ENCODE measurements at regions not wholly inside any gene's neighbourhood (a gene's known extent, or its start where the extent isn't known, plus 50 kb on each side); places are given as distances from the start of the nearest gene placed in this dataset.

DNA sequence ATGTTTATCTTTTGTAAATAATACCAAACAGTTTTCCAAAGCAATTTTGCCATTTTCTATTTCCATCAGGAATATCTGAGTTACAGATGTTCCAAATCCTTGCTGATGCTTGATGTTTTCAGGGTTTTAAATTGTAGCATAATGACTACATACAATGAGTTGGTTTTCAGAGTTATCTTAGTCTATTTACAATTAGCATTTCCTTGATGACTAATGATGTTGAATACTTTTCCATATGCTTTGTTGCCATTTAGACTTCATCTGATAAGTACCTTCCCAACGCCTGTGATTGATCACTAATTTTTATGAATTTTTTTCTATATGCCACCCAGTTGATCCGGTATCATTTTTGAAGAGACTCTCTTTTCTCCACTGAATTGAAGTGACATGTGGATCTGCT, 102.3 kb downstream of the SLC25A46 start:
- Histone ChIP-seq H3K4me3 (ENCODE audit: low read depth in 1 of 2, low read length in 2 of 2) (no peak overlapping the region), H3K27ac (ENCODE audit: low read length) (no peak overlapping the region), H3K9me3 (ENCODE audit: control insufficient read depth in 1 of 2, low read length in 2 of 2) (no peaks in the 10 kb centered on the region), H3K4me1 (ENCODE audit: control insufficient read depth in 1 of 2, insufficient read depth in 2 of 2, low read length in 2 of 2) (peaks cover 0 to 21% of the 10 kb centered on the region in 2 donors), H3K27me3 (ENCODE audit: low read depth, low read length) (no peaks in the 10 kb centered on the region), H3K36me3 (ENCODE audit: control insufficient read depth in 1 of 2, insufficient read depth in 2 of 2, low read length in 2 of 2) (no peaks in the 10 kb centered on the region)

GRCh38 chr5:110842948-110843347, 104.1 kb downstream of the SLC25A46 start:
- no peaks in the 10 kb centered on the region for H3K27me3 ChIP-seq (ENCODE audit: low read depth, low read length)
- H3K27ac ChIP-seq (ENCODE audit: low read length), result no peak overlapping the region
- peaks cover 0 to 14% of the 10 kb centered on the region in 2 donors for H3K4me1 ChIP-seq (ENCODE audit: control insufficient read depth in 1 of 2, insufficient read depth in 2 of 2, low read length in 2 of 2)
- no peaks in the 10 kb centered on the region for H3K9me3 ChIP-seq (ENCODE audit: control insufficient read depth in 1 of 2, low read length in 2 of 2)
- no peak overlapping the region for H3K4me3 ChIP-seq (ENCODE audit: low read depth in 1 of 2, low read length in 2 of 2)
- no peaks in the 10 kb centered on the region for H3K36me3 ChIP-seq (ENCODE audit: control insufficient read depth in 1 of 2, insufficient read depth in 2 of 2, low read length in 2 of 2)

DNA sequence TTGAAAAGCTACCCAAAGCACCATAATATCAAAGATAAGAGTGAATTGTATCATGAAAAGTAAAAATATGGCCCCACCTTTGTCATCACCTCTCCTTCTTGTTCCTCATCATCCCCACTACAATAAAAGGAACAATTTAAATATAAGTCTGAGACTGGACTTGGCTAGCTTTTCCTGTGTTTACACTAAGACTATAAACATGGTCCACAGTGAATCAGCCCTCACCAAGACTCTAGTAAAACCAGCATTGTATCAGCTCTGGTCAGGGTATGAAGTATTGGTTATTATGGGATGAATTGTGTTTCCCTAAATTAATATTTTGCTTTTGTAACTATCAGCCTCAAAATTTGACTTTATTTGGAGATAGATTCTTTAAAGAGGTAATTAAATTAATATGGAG, 105.4 kb downstream of the SLC25A46 start:
- H3K27ac ChIP-seq (ENCODE audit: low read length), result no peak overlapping the region
- H3K4me3 ChIP-seq (ENCODE audit: low read depth in 1 of 2, low read length in 2 of 2), result no peak overlapping the region
- peaks cover 3% of the 10 kb centered on the region in 2 donors for H3K9me3 ChIP-seq (ENCODE audit: control insufficient read depth in 1 of 2, low read length in 2 of 2)
- H3K36me3 ChIP-seq (ENCODE audit: control insufficient read depth in 1 of 2, insufficient read depth in 2 of 2, low read length in 2 of 2), result no peaks in the 10 kb centered on the region
- H3K27me3 ChIP-seq (ENCODE audit: low read depth, low read length), result no peaks in the 10 kb centered on the region
- peaks cover 0 to 8% of the 10 kb centered on the region in 2 donors for H3K4me1 ChIP-seq (ENCODE audit: control insufficient read depth in 1 of 2, insufficient read depth in 2 of 2, low read length in 2 of 2)

- Histone ChIP-seq H3K36me3 (ENCODE audit: control insufficient read depth in 1 of 2, insufficient read depth in 2 of 2, low read length in 2 of 2) (no peaks in the 10 kb centered on the region), H3K27me3 (ENCODE audit: low read depth, low read length) (no peaks in the 10 kb centered on the region), H3K27ac (ENCODE audit: low read length) (no peak overlapping the region), H3K4me1 (ENCODE audit: control insufficient read depth in 1 of 2, insufficient read depth in 2 of 2, low read length in 2 of 2) (no peaks in the 10 kb centered on the region), H3K9me3 (ENCODE audit: control insufficient read depth in 1 of 2, low read length in 2 of 2) (peaks cover 3% of the 10 kb centered on the region in 2 donors), H3K4me3 (ENCODE audit: low read depth in 1 of 2, low read length in 2 of 2) (no peak overlapping the region)
These were observed 107.7 kb downstream of the SLC25A46 start for GRCh38 chr5:110846398-110847001.

DNA sequence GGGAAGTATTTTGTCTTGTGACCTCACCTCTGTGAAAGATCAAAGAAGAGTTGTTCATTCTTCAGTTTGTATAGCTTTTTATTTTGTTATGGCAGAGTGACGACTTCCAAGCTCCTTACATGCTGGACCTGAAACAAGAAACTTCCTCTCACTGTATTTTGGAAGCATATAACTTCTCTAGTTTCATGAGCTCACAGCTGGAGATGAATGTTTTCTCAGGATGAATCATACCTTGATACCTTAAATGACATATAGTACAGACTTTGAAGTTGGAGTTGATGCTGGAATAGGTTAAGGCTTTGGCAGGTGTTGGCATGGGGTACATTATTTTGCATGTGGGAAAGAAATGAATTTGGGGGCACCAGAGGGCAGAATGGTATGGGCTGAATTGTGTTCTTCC, 112.5 kb downstream of the SLC25A46 start:
- H3K36me3 ChIP-seq (ENCODE audit: control insufficient read depth in 1 of 2, insufficient read depth in 2 of 2, low read length in 2 of 2), result no peaks in the 10 kb centered on the region
- H3K4me1 ChIP-seq (ENCODE audit: control insufficient read depth in 1 of 2, insufficient read depth in 2 of 2, low read length in 2 of 2), result no peaks in the 10 kb centered on the region
- H3K9me3 ChIP-seq (ENCODE audit: control insufficient read depth in 1 of 2, low read length in 2 of 2), result peaks cover 3% of the 10 kb centered on the region in 2 donors
- no peak overlapping the region for H3K4me3 ChIP-seq (ENCODE audit: low read depth in 1 of 2, low read length in 2 of 2)
- H3K27me3 ChIP-seq (ENCODE audit: low read depth, low read length), result no peaks in the 10 kb centered on the region
- H3K27ac ChIP-seq (ENCODE audit: low read length), result no peak overlapping the region

- no peaks in the 10 kb centered on the region for H3K36me3 ChIP-seq (ENCODE audit: control insufficient read depth in 1 of 2, insufficient read depth in 2 of 2, low read length in 2 of 2)
- peaks cover 3% of the 10 kb centered on the region in 2 donors for H3K9me3 ChIP-seq (ENCODE audit: control insufficient read depth in 1 of 2, low read length in 2 of 2)
- H3K27me3 ChIP-seq (ENCODE audit: low read depth, low read length), result no peaks in the 10 kb centered on the region
- no peak overlapping the region for H3K27ac ChIP-seq (ENCODE audit: low read length)
- H3K4me3 ChIP-seq (ENCODE audit: low read depth in 1 of 2, low read length in 2 of 2), result no peak overlapping the region
- no peaks in the 10 kb centered on the region for H3K4me1 ChIP-seq (ENCODE audit: control insufficient read depth in 1 of 2, insufficient read depth in 2 of 2, low read length in 2 of 2)
These were observed 113.2 kb downstream of the SLC25A46 start for GRCh38 chr5:110852053-110852452.

DNA sequence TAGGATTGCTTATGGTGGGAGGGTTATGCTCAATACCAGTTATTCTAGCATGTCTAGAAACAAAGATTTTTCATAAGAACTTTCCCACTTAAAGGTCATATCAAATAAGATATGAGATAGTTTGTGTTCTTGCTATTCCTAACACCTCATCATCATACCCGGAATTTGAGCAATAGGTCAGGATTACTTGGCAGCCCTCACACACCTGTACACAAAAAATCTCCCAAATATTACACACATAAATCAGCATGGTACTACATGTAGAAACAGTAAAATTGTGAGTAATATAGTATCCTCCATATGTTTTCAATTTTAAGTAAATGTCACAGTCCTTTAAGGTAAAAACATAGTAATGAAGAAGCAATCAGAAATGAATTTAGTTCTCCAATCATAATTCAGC, 113.7 kb downstream of the SLC25A46 start:
- no peaks in the 10 kb centered on the region for H3K27me3 ChIP-seq (ENCODE audit: low read depth, low read length)
- H3K4me1 ChIP-seq (ENCODE audit: control insufficient read depth in 1 of 2, insufficient read depth in 2 of 2, low read length in 2 of 2), result no peaks in the 10 kb centered on the region
- H3K27ac ChIP-seq (ENCODE audit: low read length), result no peak overlapping the region
- no peak overlapping the region for H3K4me3 ChIP-seq (ENCODE audit: low read depth in 1 of 2, low read length in 2 of 2)
- H3K9me3 ChIP-seq (ENCODE audit: control insufficient read depth in 1 of 2, low read length in 2 of 2), result peaks cover 3% of the 10 kb centered on the region in 2 donors
- H3K36me3 ChIP-seq (ENCODE audit: control insufficient read depth in 1 of 2, insufficient read depth in 2 of 2, low read length in 2 of 2), result no peaks in the 10 kb centered on the region

GRCh38 chr5:110853267-110853666, 114.5 kb downstream of the SLC25A46 start:
- Histone ChIP-seq H3K27me3 (ENCODE audit: low read depth, low read length) (no peaks in the 10 kb centered on the region), H3K27ac (ENCODE audit: low read length) (no peak overlapping the region), H3K36me3 (ENCODE audit: control insufficient read depth in 1 of 2, insufficient read depth in 2 of 2, low read length in 2 of 2) (no peaks in the 10 kb centered on the region), H3K9me3 (ENCODE audit: control insufficient read depth in 1 of 2, low read length in 2 of 2) (peaks cover under 1 to 3% of the 10 kb centered on the region in 2 donors), H3K4me3 (ENCODE audit: low read depth in 1 of 2, low read length in 2 of 2) (no peak overlapping the region), H3K4me1 (ENCODE audit: control insufficient read depth in 1 of 2, insufficient read depth in 2 of 2, low read length in 2 of 2) (no peaks in the 10 kb centered on the region)

DNA sequence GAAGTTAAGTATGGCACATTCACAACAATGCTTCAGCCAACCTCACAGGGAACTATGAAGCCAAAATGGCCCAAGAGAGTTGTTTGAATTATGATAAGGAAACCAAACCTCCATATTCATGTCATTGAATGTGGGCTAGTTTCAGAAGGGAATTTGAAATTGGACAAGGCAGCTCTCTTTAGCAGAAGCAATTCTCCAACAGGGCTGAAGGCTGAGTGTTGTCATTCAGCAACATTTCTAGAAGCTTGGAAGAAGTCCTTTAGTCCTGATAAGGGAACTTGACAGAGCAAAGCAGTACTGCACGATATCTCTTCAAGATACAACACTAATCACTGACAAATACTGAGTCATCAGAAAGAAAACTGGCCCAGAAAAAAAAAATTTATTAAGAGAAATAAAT, 115.4 kb downstream of the SLC25A46 start:
- Histone ChIP-seq H3K27me3 (ENCODE audit: low read depth, low read length) (no peaks in the 10 kb centered on the region), H3K4me1 (ENCODE audit: control insufficient read depth in 1 of 2, insufficient read depth in 2 of 2, low read length in 2 of 2) (no peaks in the 10 kb centered on the region), H3K36me3 (ENCODE audit: control insufficient read depth in 1 of 2, insufficient read depth in 2 of 2, low read length in 2 of 2) (no peaks in the 10 kb centered on the region), H3K9me3 (ENCODE audit: control insufficient read depth in 1 of 2, low read length in 2 of 2) (no peaks in the 10 kb centered on the region), H3K4me3 (ENCODE audit: low read depth in 1 of 2, low read length in 2 of 2) (no peak overlapping the region), H3K27ac (ENCODE audit: low read length) (no peak overlapping the region)

DNA sequence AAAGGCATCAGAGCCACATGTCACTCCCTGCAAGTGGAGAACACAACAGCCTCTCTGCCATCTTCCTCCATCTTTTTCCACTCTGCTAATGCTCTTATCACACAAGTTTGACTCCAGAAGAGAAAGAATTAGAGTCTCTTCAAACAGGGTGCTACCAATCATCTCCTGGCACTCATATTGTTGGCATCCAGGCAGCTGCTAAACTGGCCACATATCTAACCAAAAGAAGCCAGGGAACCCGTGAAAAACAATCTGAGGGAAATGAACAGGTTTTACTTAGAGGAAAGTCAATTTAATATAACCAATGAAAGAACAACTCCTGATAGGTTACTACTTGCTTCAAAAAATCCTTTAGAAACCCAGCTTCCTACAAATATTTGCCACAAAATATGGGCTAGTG, 117.2 kb downstream of the SLC25A46 start:
- Histone ChIP-seq H3K27me3 (ENCODE audit: low read depth, low read length) (no peaks in the 10 kb centered on the region), H3K4me1 (ENCODE audit: control insufficient read depth in 1 of 2, insufficient read depth in 2 of 2, low read length in 2 of 2) (no peaks in the 10 kb centered on the region), H3K4me3 (ENCODE audit: low read depth in 1 of 2, low read length in 2 of 2) (no peak overlapping the region), H3K9me3 (ENCODE audit: control insufficient read depth in 1 of 2, low read length in 2 of 2) (no peaks in the 10 kb centered on the region), H3K27ac (ENCODE audit: low read length) (no peak overlapping the region), H3K36me3 (ENCODE audit: control insufficient read depth in 1 of 2, insufficient read depth in 2 of 2, low read length in 2 of 2) (no peaks in the 10 kb centered on the region)

GRCh38 chr5:110865400-110866094, 126.7 kb downstream of the SLC25A46 start:
- Histone ChIP-seq H3K4me1 (ENCODE audit: control insufficient read depth in 1 of 2, insufficient read depth in 2 of 2, low read length in 2 of 2) (no peaks in the 10 kb centered on the region), H3K27ac (ENCODE audit: low read length) (no peak overlapping the region), H3K9me3 (ENCODE audit: control insufficient read depth in 1 of 2, low read length in 2 of 2) (no peaks in the 10 kb centered on the region), H3K27me3 (ENCODE audit: low read depth, low read length) (no peaks in the 10 kb centered on the region), H3K36me3 (ENCODE audit: control insufficient read depth in 1 of 2, insufficient read depth in 2 of 2, low read length in 2 of 2) (no peaks in the 10 kb centered on the region), H3K4me3 (ENCODE audit: low read depth in 1 of 2, low read length in 2 of 2) (no peak overlapping the region)

GRCh38 chr5:110869927-110870326, 131.1 kb downstream of the SLC25A46 start:
- Histone ChIP-seq H3K27me3 (ENCODE audit: low read depth, low read length) (no peaks in the 10 kb centered on the region), H3K36me3 (ENCODE audit: control insufficient read depth in 1 of 2, insufficient read depth in 2 of 2, low read length in 2 of 2) (no peaks in the 10 kb centered on the region), H3K27ac (ENCODE audit: low read length) (no peak overlapping the region), H3K9me3 (ENCODE audit: control insufficient read depth in 1 of 2, low read length in 2 of 2) (no peaks in the 10 kb centered on the region), H3K4me3 (ENCODE audit: low read depth in 1 of 2, low read length in 2 of 2) (no peak overlapping the region), H3K4me1 (ENCODE audit: control insufficient read depth in 1 of 2, insufficient read depth in 2 of 2, low read length in 2 of 2) (no peaks in the 10 kb centered on the region)
